ENCODE measurements at regions not wholly inside any gene's neighbourhood (a gene's known extent, or its start where the extent isn't known, plus 50 kb on each side); places are given as distances from the start of the nearest gene placed in this dataset.

GRCh38 chr2:7888876-7889275 is 793.0 kb upstream of the ID2 start:
- H3K4me1 Mint-ChIP-seq (ENCODE audit: low read depth) = no peaks in the 10 kb centered on the region
- no peaks in the 10 kb centered on the region for H3K27me3 Mint-ChIP-seq
- no peak overlapping the region for H3K27ac Mint-ChIP-seq

GRCh38 chr2:7891312-7891711 is 790.5 kb upstream of the ID2 start:
- Mint-ChIP-seq H3K36me3 (no peaks in the 10 kb centered on the region), H3K4me1 (ENCODE audit: low read depth) (no peaks in the 10 kb centered on the region), H3K27ac (no peak overlapping the region), H3K4me3 (no peak overlapping the region), H3K27me3 (no peaks in the 10 kb centered on the region), H3K9me3 (ENCODE audit: low read depth) (peaks cover 5% of the 10 kb centered on the region)

More at GRCh38 chr2:7888876-7889275, 793.0 kb upstream of the ID2 start:
- no peaks in the 10 kb centered on the region for H3K36me3 Mint-ChIP-seq
- H3K9me3 Mint-ChIP-seq (ENCODE audit: low read depth) = peaks cover 5% of the 10 kb centered on the region
- no peak overlapping the region for H3K4me3 Mint-ChIP-seq

- peaks cover 9% of the 10 kb centered on the region for H3K4me1 Mint-ChIP-seq (ENCODE audit: low read depth)
- H3K4me3 Mint-ChIP-seq = no peak overlapping the region
- peaks cover 2% of the 10 kb centered on the region for H3K27me3 Mint-ChIP-seq
- no peak overlapping the region for H3K27ac Mint-ChIP-seq
- no peaks in the 10 kb centered on the region for H3K36me3 Mint-ChIP-seq
- H3K9me3 Mint-ChIP-seq (ENCODE audit: low read depth) = peaks cover 5% of the 10 kb centered on the region
Measured at GRCh38 chr2:7895289-7895688, 786.6 kb upstream of the ID2 start.

GRCh38 chr2:7896940-7897487 is 784.8 kb upstream of the ID2 start:
- Mint-ChIP-seq H3K9me3 (ENCODE audit: low read depth) (peaks cover 1% of the 10 kb centered on the region), H3K27ac (no peak overlapping the region), H3K4me3 (no peak overlapping the region), H3K27me3 (peaks cover 3% of the 10 kb centered on the region), H3K36me3 (no peaks in the 10 kb centered on the region), H3K4me1 (ENCODE audit: low read depth) (peaks cover 10% of the 10 kb centered on the region)

- Mint-ChIP-seq H3K4me3 (no peak overlapping the region), H3K9me3 (ENCODE audit: low read depth) (no peaks in the 10 kb centered on the region), H3K27me3 (peaks cover 3% of the 10 kb centered on the region), H3K36me3 (no peaks in the 10 kb centered on the region), H3K4me1 (ENCODE audit: low read depth) (peaks cover 10% of the 10 kb centered on the region), H3K27ac (no peak overlapping the region)
Measured at GRCh38 chr2:7899241-7899640, 782.6 kb upstream of the ID2 start.

GRCh38 chr2:7899923-7900322 is 781.9 kb upstream of the ID2 start:
- peaks cover 3% of the 10 kb centered on the region for H3K27me3 Mint-ChIP-seq
- H3K36me3 Mint-ChIP-seq = no peaks in the 10 kb centered on the region
- peaks cover 10% of the 10 kb centered on the region for H3K4me1 Mint-ChIP-seq (ENCODE audit: low read depth)
- H3K9me3 Mint-ChIP-seq (ENCODE audit: low read depth) = no peaks in the 10 kb centered on the region
- no peak overlapping the region for H3K4me3 Mint-ChIP-seq
- no peak overlapping the region for H3K27ac Mint-ChIP-seq

- Mint-ChIP-seq H3K36me3 (no peaks in the 10 kb centered on the region), H3K9me3 (ENCODE audit: low read depth) (no peaks in the 10 kb centered on the region), H3K27me3 (peaks cover 3% of the 10 kb centered on the region), H3K4me1 (ENCODE audit: low read depth) (peaks cover 10% of the 10 kb centered on the region), H3K4me3 (no peak overlapping the region), H3K27ac (no peak overlapping the region)
Measured at GRCh38 chr2:7900593-7900992, 781.3 kb upstream of the ID2 start.

GRCh38 chr2:7902251-7902765 is 779.5 kb upstream of the ID2 start:
- Mint-ChIP-seq H3K9me3 (ENCODE audit: low read depth) (no peaks in the 10 kb centered on the region), H3K36me3 (no peaks in the 10 kb centered on the region), H3K27ac (no peak overlapping the region), H3K4me3 (no peak overlapping the region), H3K27me3 (peaks cover 3% of the 10 kb centered on the region), H3K4me1 (ENCODE audit: low read depth) (peaks cover 10% of the 10 kb centered on the region)

- H3K27ac Mint-ChIP-seq = no peak overlapping the region
- peaks cover 4% of the 10 kb centered on the region for H3K9me3 Mint-ChIP-seq (ENCODE audit: low read depth)
- H3K27me3 Mint-ChIP-seq = peaks cover 2% of the 10 kb centered on the region
- no peak overlapping the region for H3K4me3 Mint-ChIP-seq
- peaks cover 6% of the 10 kb centered on the region for H3K4me1 Mint-ChIP-seq (ENCODE audit: low read depth)
- peaks cover 2% of the 10 kb centered on the region for H3K36me3 Mint-ChIP-seq
Measured at GRCh38 chr2:7904319-7904718, 777.5 kb upstream of the ID2 start.

- no peak overlapping the region for H3K27ac Mint-ChIP-seq
- H3K36me3 Mint-ChIP-seq = peaks cover 2% of the 10 kb centered on the region
- no peak overlapping the region for H3K4me3 Mint-ChIP-seq
- peaks cover 4% of the 10 kb centered on the region for H3K9me3 Mint-ChIP-seq (ENCODE audit: low read depth)
- peaks cover 2% of the 10 kb centered on the region for H3K27me3 Mint-ChIP-seq
- H3K4me1 Mint-ChIP-seq (ENCODE audit: low read depth) = no peaks in the 10 kb centered on the region
Measured at GRCh38 chr2:7905756-7906155, 776.1 kb upstream of the ID2 start.

- H3K4me3 Mint-ChIP-seq = no peak overlapping the region
- H3K27ac Mint-ChIP-seq = no peak overlapping the region
- H3K9me3 Mint-ChIP-seq (ENCODE audit: low read depth) = peaks cover 4% of the 10 kb centered on the region
- H3K36me3 Mint-ChIP-seq = peaks cover 2% of the 10 kb centered on the region
- no peaks in the 10 kb centered on the region for H3K4me1 Mint-ChIP-seq (ENCODE audit: low read depth)
- peaks cover 2% of the 10 kb centered on the region for H3K27me3 Mint-ChIP-seq
Measured at GRCh38 chr2:7906431-7906830, 775.4 kb upstream of the ID2 start.

- Mint-ChIP-seq H3K27ac (no peak overlapping the region), H3K4me3 (no peak overlapping the region), H3K9me3 (ENCODE audit: low read depth) (peaks cover 4% of the 10 kb centered on the region), H3K4me1 (ENCODE audit: low read depth) (no peaks in the 10 kb centered on the region), H3K36me3 (peaks cover 2% of the 10 kb centered on the region), H3K27me3 (no peaks in the 10 kb centered on the region)
Measured at GRCh38 chr2:7907041-7907440, 774.8 kb upstream of the ID2 start.

- Mint-ChIP-seq H3K4me3 (no peak overlapping the region), H3K9me3 (ENCODE audit: low read depth) (peaks cover 4% of the 10 kb centered on the region), H3K36me3 (peaks cover 2% of the 10 kb centered on the region), H3K27me3 (no peaks in the 10 kb centered on the region), H3K4me1 (ENCODE audit: low read depth) (no peaks in the 10 kb centered on the region), H3K27ac (no peak overlapping the region)
Measured at GRCh38 chr2:7910752-7911151, 771.1 kb upstream of the ID2 start.

- Mint-ChIP-seq H3K36me3 (peaks cover 2% of the 10 kb centered on the region), H3K27ac (no peak overlapping the region), H3K4me1 (ENCODE audit: low read depth) (no peaks in the 10 kb centered on the region), H3K9me3 (ENCODE audit: low read depth) (peaks cover 4% of the 10 kb centered on the region), H3K4me3 (no peak overlapping the region), H3K27me3 (no peaks in the 10 kb centered on the region)
Measured at GRCh38 chr2:7911196-7911595, 770.7 kb upstream of the ID2 start.

- no peaks in the 10 kb centered on the region for H3K9me3 Mint-ChIP-seq (ENCODE audit: low read depth)
- no peak overlapping the region for H3K27ac Mint-ChIP-seq
- no peaks in the 10 kb centered on the region for H3K36me3 Mint-ChIP-seq
- H3K4me3 Mint-ChIP-seq = no peak overlapping the region
- no peaks in the 10 kb centered on the region for H3K4me1 Mint-ChIP-seq (ENCODE audit: low read depth)
- no peaks in the 10 kb centered on the region for H3K27me3 Mint-ChIP-seq
Measured at GRCh38 chr2:7913974-7914373, 767.9 kb upstream of the ID2 start.
